NT2/D1 (cell line): ENCODE measurements at regions not wholly inside any gene's neighbourhood (a gene's known extent, or its start where the extent isn't known, plus 50 kb on each side); places are given as distances from the start of the nearest gene placed in this dataset.

Experiments
- SUZ12 ChIP-seq: IDR thresholded peaks from 2 replicates; pipeline ENCODE4 v1.6.1; 2011; ENCODE audit not compliant: insufficient read length, insufficient read depth; ENCODE audit errors: extremely low read depth
- YY1 ChIP-seq: IDR thresholded peaks from 2 replicates; pipeline ENCODE4 v1.6.1; 2011; ENCODE audit not compliant: insufficient read length, insufficient read depth
- ZNF274 ChIP-seq: IDR thresholded peaks from 2 replicates; pipeline ENCODE4 v1.6.1; 2011; ENCODE audit warnings: mild to moderate bottlenecking, low read depth, low read length

- TF ChIP-seq YY1 (no peak), SUZ12 (no peak), ZNF274 (no peak)
Observed at GRCh38 chr4:19910861-19911525, 340.7 kb upstream of the SLIT2 start.
